Parathyroid adenoma (tissue), 2 donors: ENCODE measurements at regions not wholly inside any gene's neighbourhood (a gene's known extent, or its start where the extent isn't known, plus 50 kb on each side); places are given as distances from the start of the nearest gene placed in this dataset.

ENCODE experiments used
- H2AFZ ChIP-seq: fragments of 300-600 bp; sonication (generic); one replicate; pipeline ENCODE4 v1.7.0; 2017; ENCODE audit warnings: antibody characterized with exemption, mild to moderate bottlenecking
- H3K27ac ChIP-seq: fragments of 300-600 bp; sonication (generic); one replicate; pipeline ENCODE4 v1.7.0; 2017
- H3K27me3 ChIP-seq: fragments of 300-600 bp; sonication (generic); one replicate; pipeline ENCODE4 v1.7.0; 2017; ENCODE audit warnings: low read length; ENCODE audit not compliant: control insufficient read depth, insufficient read depth
- H3K36me3 ChIP-seq: fragments of 300-600 bp; sonication (generic); one replicate; pipeline ENCODE4 v1.7.0; 2017; ENCODE audit warnings: low read length; ENCODE audit not compliant: control insufficient read depth, insufficient read depth
- H3K4me1 ChIP-seq: fragments of 300-600 bp; sonication (generic); one replicate; pipeline ENCODE4 v1.7.0; 2017; ENCODE audit warnings: control low read depth
- H3K4me2 ChIP-seq: fragments of 300-600 bp; sonication (generic); one replicate; pipeline ENCODE4 v1.7.0; 2017; ENCODE audit warnings: low read length
- H3K4me3 ChIP-seq: fragments of 300-600 bp; sonication (generic); one replicate; pipeline ENCODE4 v1.7.0; 2017; ENCODE audit warnings: low read depth, low read length
- H3K79me2 ChIP-seq: fragments of 300-600 bp; sonication (generic); one replicate; pipeline ENCODE4 v1.7.0; 2017; ENCODE audit warnings: control low read depth
- H3K9ac ChIP-seq: fragments of 300-600 bp; sonication (generic); one replicate; pipeline ENCODE4 v1.7.0; 2017; ENCODE audit warnings: mild to moderate bottlenecking
- H3K9me3 ChIP-seq: fragments of 300-600 bp; sonication (generic); one replicate; pipeline ENCODE4 v1.7.0; 2017; ENCODE audit warnings: low read length; ENCODE audit not compliant: control insufficient read depth
- CTCF ChIP-seq: fragments of 300-600 bp; sonication (generic); IDR thresholded peaks from one replicate; pipeline ENCODE4 v1.7.0; 2017; ENCODE audit warnings: antibody characterized with exemption, mild to moderate bottlenecking
- donor health status: primary hyperparathyroidism.

DNA sequence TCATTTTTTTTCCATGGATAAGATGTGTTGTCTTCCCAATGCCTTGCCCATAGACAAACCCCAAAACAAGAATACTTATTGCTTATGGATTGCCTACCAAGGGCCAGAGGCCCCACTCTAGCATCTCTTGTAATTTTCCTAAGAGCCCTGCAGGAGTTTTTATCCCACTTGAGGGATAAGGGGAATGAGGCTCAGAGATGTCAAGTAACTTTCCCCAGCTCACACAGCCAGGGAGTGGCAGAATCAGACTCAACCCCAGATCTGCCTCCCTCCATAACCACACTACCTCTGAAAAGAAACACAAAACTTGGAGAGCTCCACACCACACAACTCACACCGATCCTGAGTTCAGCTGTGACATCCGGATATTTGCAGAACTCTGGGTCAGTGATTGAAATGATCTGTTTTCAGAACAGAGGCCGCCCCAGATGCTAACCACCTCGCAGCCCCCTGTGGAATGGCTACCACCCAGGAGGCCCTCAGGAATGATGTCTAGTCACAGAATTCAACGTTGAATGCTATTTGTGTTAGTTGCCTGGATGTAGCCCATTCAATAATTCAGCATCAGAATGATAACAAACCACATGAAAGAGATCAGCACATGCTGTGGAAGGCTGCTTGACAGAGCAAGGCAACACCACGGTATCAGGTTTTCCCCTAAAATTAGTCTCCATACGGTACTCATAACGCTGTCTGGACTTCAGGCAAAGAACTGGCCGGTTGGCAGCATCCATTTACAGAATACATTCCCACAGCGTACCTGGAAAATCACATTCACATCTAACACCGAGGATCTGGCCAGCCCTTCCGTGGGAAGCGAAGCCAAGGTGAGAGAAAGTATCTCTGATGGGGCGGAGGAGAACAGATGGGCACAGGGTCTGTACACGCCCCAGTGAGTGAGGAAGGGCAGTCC is 231.9 kb downstream of the TOMM20 start:
- no peak overlapping the region for H3K9ac ChIP-seq
- H3K4me3 ChIP-seq = no peak overlapping the region
- H3K4me2 ChIP-seq = no peak overlapping the region
- no peaks in the 10 kb centered on the region for H3K27me3 ChIP-seq
- no peak for TF ChIP-seq CTCF
- no peaks in the 10 kb centered on the region for H3K9me3 ChIP-seq
- peaks cover 6% of the 10 kb centered on the region for H3K4me1 ChIP-seq
- H2AFZ ChIP-seq = no peak overlapping the region
- H3K27ac ChIP-seq = no peak overlapping the region
- H3K36me3 ChIP-seq = no peaks in the 10 kb centered on the region
- H3K79me2 ChIP-seq = no peaks in the 10 kb centered on the region

DNA sequence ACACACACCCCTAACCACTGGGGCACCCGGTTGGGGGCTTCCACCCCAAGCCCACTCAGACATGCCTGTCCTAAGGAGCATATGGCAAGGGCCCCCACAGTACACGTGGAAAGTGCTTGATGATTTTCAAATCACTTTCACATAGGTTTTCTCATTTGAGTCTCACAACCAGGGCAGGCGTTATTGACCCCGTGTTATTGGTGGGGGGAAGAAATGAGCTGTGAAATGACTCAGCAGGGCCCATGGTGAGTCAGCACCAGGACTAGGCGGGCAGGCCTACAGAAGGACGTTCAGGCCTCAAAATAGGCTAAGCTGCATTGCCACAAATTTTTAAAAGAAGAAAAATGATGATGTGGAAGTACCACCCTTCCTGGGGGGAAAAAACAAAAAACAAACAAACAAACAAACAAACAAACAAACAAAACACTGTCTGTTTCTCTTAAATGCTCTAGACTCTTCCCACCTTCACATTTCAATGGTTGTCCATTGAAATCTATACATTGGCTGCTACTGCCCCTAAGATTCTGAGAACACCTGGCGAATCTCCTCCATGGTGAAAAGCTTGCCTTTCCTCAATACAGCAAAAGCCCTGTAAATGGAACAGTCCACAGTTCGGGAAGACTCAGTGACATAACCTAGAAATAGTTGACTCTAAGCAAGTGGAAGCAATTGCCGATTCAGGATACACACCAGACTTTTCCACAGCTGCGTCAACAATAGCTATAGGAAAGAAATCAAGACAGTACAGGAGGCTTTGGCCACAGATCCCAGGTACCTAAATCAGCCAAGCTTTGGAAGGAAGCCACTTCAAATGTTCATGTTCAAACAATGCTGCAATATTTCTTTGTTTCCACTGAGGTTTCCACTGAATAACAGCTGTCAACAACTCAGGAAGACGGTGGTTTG is 234.7 kb downstream of the TOMM20 start:
- Histone ChIP-seq H3K36me3 (no peaks in the 10 kb centered on the region), H3K79me2 (no peaks in the 10 kb centered on the region), H2AFZ (no peak overlapping the region), H3K4me2 (no peak overlapping the region), H3K4me3 (no peak overlapping the region), H3K9ac (no peak overlapping the region), H3K27ac (no peak overlapping the region), H3K4me1 (peaks cover 3% of the 10 kb centered on the region), H3K9me3 (no peaks in the 10 kb centered on the region), H3K27me3 (no peaks in the 10 kb centered on the region)
- no peak for TF ChIP-seq CTCF

DNA sequence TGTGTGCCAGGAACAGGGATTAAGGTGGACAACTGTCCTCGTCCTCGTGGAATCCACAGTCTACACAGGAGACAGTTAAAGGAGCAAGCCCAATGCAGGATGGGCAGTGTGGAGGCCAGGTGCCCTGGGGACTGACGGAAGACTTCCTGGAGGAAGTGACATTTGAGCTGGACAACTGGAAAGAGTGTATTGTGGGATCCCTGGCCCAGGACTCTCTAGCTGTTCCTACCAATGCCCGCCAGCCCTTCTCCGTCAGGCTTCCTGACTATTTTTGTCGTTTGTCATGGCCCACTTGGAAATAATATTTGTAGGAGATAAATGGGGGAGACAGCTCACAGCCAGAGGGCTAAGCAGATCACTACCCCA is 235.3 kb downstream of the TOMM20 start:
- Histone ChIP-seq H3K9me3 (no peaks in the 10 kb centered on the region), H3K27me3 (no peaks in the 10 kb centered on the region), H3K4me3 (no peak overlapping the region), H3K27ac (no peak overlapping the region), H3K4me2 (no peak overlapping the region), H3K4me1 (no peaks in the 10 kb centered on the region), H3K9ac (no peak overlapping the region), H2AFZ (no peak overlapping the region), H3K36me3 (no peaks in the 10 kb centered on the region), H3K79me2 (no peaks in the 10 kb centered on the region)
- no peak for TF ChIP-seq CTCF

- Histone ChIP-seq H3K4me2 (no peak overlapping the region), H3K79me2 (no peaks in the 10 kb centered on the region)
Measured at GRCh38 chr1:234892642-234893041, 236.0 kb downstream of the TOMM20 start.

More at GRCh38 chr1:234892642-234893041, 236.0 kb downstream of the TOMM20 start:
- Histone ChIP-seq H3K9me3 (no peaks in the 10 kb centered on the region), H3K9ac (no peak overlapping the region), H3K27me3 (no peaks in the 10 kb centered on the region), H3K27ac (no peak overlapping the region), H3K4me1 (no peaks in the 10 kb centered on the region), H3K36me3 (no peaks in the 10 kb centered on the region), H3K4me3 (no peak overlapping the region), H2AFZ (no peak overlapping the region)
- TF ChIP-seq CTCF = no peak
